ENCODE measurements at regions not wholly inside any gene's neighbourhood (a gene's known extent, or its start where the extent isn't known, plus 50 kb on each side); places are given as distances from the start of the nearest gene placed in this dataset.

GRCh38 chr4:12304905-12305304 is 876.2 kb upstream of the HS3ST1 start:
- Histone ChIP-seq H3K9me3 (ENCODE audit: low read length) (no peaks in the 10 kb centered on the region), H3K27me3 (ENCODE audit: insufficient read depth, low read length) (no peaks in the 10 kb centered on the region), H3K4me1 (ENCODE audit: insufficient read depth, low read length) (no peaks in the 10 kb centered on the region), H3K4me3 (ENCODE audit: low read length) (no peak overlapping the region), H2AFZ (ENCODE audit: low read depth, low read length) (no peak overlapping the region), H3K36me3 (ENCODE audit: insufficient read depth, low read length) (no peaks in the 10 kb centered on the region)

GRCh38 chr4:12296366-12296765 is 867.7 kb upstream of the HS3ST1 start:
- H2AFZ ChIP-seq (ENCODE audit: low read depth, low read length) = no peak overlapping the region
- H3K36me3 ChIP-seq (ENCODE audit: insufficient read depth, low read length) = no peaks in the 10 kb centered on the region
- no peaks in the 10 kb centered on the region for H3K4me1 ChIP-seq (ENCODE audit: insufficient read depth, low read length)
- no peaks in the 10 kb centered on the region for H3K27me3 ChIP-seq (ENCODE audit: insufficient read depth, low read length)
- no peak overlapping the region for H3K4me3 ChIP-seq (ENCODE audit: low read length)
- no peaks in the 10 kb centered on the region for H3K9me3 ChIP-seq (ENCODE audit: low read length)

GRCh38 chr4:12293906-12294525 is 865.3 kb upstream of the HS3ST1 start:
- Histone ChIP-seq H3K9me3 (ENCODE audit: low read length) (no peaks in the 10 kb centered on the region), H2AFZ (ENCODE audit: low read depth, low read length) (no peak overlapping the region), H3K27me3 (ENCODE audit: insufficient read depth, low read length) (no peaks in the 10 kb centered on the region)

GRCh38 chr4:12286351-12286750 is 857.7 kb upstream of the HS3ST1 start:
- no peak overlapping the region for H3K4me3 ChIP-seq (ENCODE audit: low read length)
- no peaks in the 10 kb centered on the region for H3K4me1 ChIP-seq (ENCODE audit: insufficient read depth, low read length)
- no peaks in the 10 kb centered on the region for H3K36me3 ChIP-seq (ENCODE audit: insufficient read depth, low read length)
- no peaks in the 10 kb centered on the region for H3K27me3 ChIP-seq (ENCODE audit: insufficient read depth, low read length)
- no peak overlapping the region for H2AFZ ChIP-seq (ENCODE audit: low read depth, low read length)
- H3K9me3 ChIP-seq (ENCODE audit: low read length) = no peaks in the 10 kb centered on the region

More at GRCh38 chr4:12293906-12294525, 865.3 kb upstream of the HS3ST1 start:
- no peaks in the 10 kb centered on the region for H3K36me3 ChIP-seq (ENCODE audit: insufficient read depth, low read length)
- no peaks in the 10 kb centered on the region for H3K4me1 ChIP-seq (ENCODE audit: insufficient read depth, low read length)
- H3K4me3 ChIP-seq (ENCODE audit: low read length) = no peak overlapping the region

GRCh38 chr4:12270546-12270945 is 841.9 kb upstream of the HS3ST1 start:
- no peaks in the 10 kb centered on the region for H3K36me3 ChIP-seq (ENCODE audit: insufficient read depth, low read length)
- H3K4me3 ChIP-seq (ENCODE audit: low read length) = no peak overlapping the region
- no peaks in the 10 kb centered on the region for H3K27me3 ChIP-seq (ENCODE audit: insufficient read depth, low read length)
- H2AFZ ChIP-seq (ENCODE audit: low read depth, low read length) = no peak overlapping the region
- no peaks in the 10 kb centered on the region for H3K9me3 ChIP-seq (ENCODE audit: low read length)
- no peaks in the 10 kb centered on the region for H3K4me1 ChIP-seq (ENCODE audit: insufficient read depth, low read length)

- H3K27me3 ChIP-seq (ENCODE audit: insufficient read depth, low read length) = no peaks in the 10 kb centered on the region
- H3K36me3 ChIP-seq (ENCODE audit: insufficient read depth, low read length) = no peaks in the 10 kb centered on the region
- no peak overlapping the region for H2AFZ ChIP-seq (ENCODE audit: low read depth, low read length)
- no peaks in the 10 kb centered on the region for H3K9me3 ChIP-seq (ENCODE audit: low read length)
- no peak overlapping the region for H3K4me3 ChIP-seq (ENCODE audit: low read length)
- H3K4me1 ChIP-seq (ENCODE audit: insufficient read depth, low read length) = no peaks in the 10 kb centered on the region
These were observed 836.9 kb upstream of the HS3ST1 start for GRCh38 chr4:12265554-12265953.

- Histone ChIP-seq H3K27me3 (ENCODE audit: insufficient read depth, low read length) (no peaks in the 10 kb centered on the region), H3K4me1 (ENCODE audit: insufficient read depth, low read length) (no peaks in the 10 kb centered on the region), H3K36me3 (ENCODE audit: insufficient read depth, low read length) (no peaks in the 10 kb centered on the region), H3K9me3 (ENCODE audit: low read length) (no peaks in the 10 kb centered on the region), H2AFZ (ENCODE audit: low read depth, low read length) (no peak overlapping the region), H3K4me3 (ENCODE audit: low read length) (no peak overlapping the region)
These were observed 831.8 kb upstream of the HS3ST1 start for GRCh38 chr4:12260453-12260852.

GRCh38 chr4:12244973-12245372 is 816.3 kb upstream of the HS3ST1 start:
- Histone ChIP-seq H2AFZ (ENCODE audit: low read depth, low read length) (no peak overlapping the region), H3K36me3 (ENCODE audit: insufficient read depth, low read length) (no peaks in the 10 kb centered on the region), H3K4me3 (ENCODE audit: low read length) (no peak overlapping the region), H3K9me3 (ENCODE audit: low read length) (no peaks in the 10 kb centered on the region), H3K4me1 (ENCODE audit: insufficient read depth, low read length) (no peaks in the 10 kb centered on the region), H3K27me3 (ENCODE audit: insufficient read depth, low read length) (no peaks in the 10 kb centered on the region)

- Histone ChIP-seq H3K9me3 (ENCODE audit: low read length) (no peaks in the 10 kb centered on the region), H3K4me3 (ENCODE audit: low read length) (no peak overlapping the region), H3K4me1 (ENCODE audit: insufficient read depth, low read length) (no peaks in the 10 kb centered on the region), H3K36me3 (ENCODE audit: insufficient read depth, low read length) (no peaks in the 10 kb centered on the region), H3K27me3 (ENCODE audit: insufficient read depth, low read length) (peaks cover 7% of the 10 kb centered on the region), H2AFZ (ENCODE audit: low read depth, low read length) (no peak overlapping the region)
These were observed 813.7 kb upstream of the HS3ST1 start for GRCh38 chr4:12242354-12242753.

GRCh38 chr4:12239897-12240636 is 811.4 kb upstream of the HS3ST1 start:
- H3K4me1 ChIP-seq (ENCODE audit: insufficient read depth, low read length) = no peaks in the 10 kb centered on the region

GRCh38 chr4:12231098-12231497 is 802.4 kb upstream of the HS3ST1 start:
- Histone ChIP-seq H2AFZ (ENCODE audit: low read depth, low read length) (no peak overlapping the region), H3K4me3 (ENCODE audit: low read length) (no peak overlapping the region), H3K9me3 (ENCODE audit: low read length) (no peaks in the 10 kb centered on the region), H3K4me1 (ENCODE audit: insufficient read depth, low read length) (no peaks in the 10 kb centered on the region), H3K27me3 (ENCODE audit: insufficient read depth, low read length) (no peaks in the 10 kb centered on the region), H3K36me3 (ENCODE audit: insufficient read depth, low read length) (no peaks in the 10 kb centered on the region)

More at GRCh38 chr4:12239897-12240636, 811.4 kb upstream of the HS3ST1 start:
- Histone ChIP-seq H3K9me3 (ENCODE audit: low read length) (no peaks in the 10 kb centered on the region), H3K27me3 (ENCODE audit: insufficient read depth, low read length) (peaks cover 7% of the 10 kb centered on the region), H3K4me3 (ENCODE audit: low read length) (no peak overlapping the region), H3K36me3 (ENCODE audit: insufficient read depth, low read length) (no peaks in the 10 kb centered on the region), H2AFZ (ENCODE audit: low read depth, low read length) (no peak overlapping the region)

GRCh38 chr4:12221031-12221430 is 792.3 kb upstream of the HS3ST1 start:
- no peak overlapping the region for H3K4me3 ChIP-seq (ENCODE audit: low read length)
- H2AFZ ChIP-seq (ENCODE audit: low read depth, low read length) = no peak overlapping the region
- H3K9me3 ChIP-seq (ENCODE audit: low read length) = no peaks in the 10 kb centered on the region
- no peaks in the 10 kb centered on the region for H3K36me3 ChIP-seq (ENCODE audit: insufficient read depth, low read length)
- H3K4me1 ChIP-seq (ENCODE audit: insufficient read depth, low read length) = no peaks in the 10 kb centered on the region
- H3K27me3 ChIP-seq (ENCODE audit: insufficient read depth, low read length) = no peaks in the 10 kb centered on the region

GRCh38 chr4:12211636-12212035 is 782.9 kb upstream of the HS3ST1 start:
- Histone ChIP-seq H3K36me3 (ENCODE audit: insufficient read depth, low read length) (no peaks in the 10 kb centered on the region), H3K4me3 (ENCODE audit: low read length) (no peak overlapping the region), H3K27me3 (ENCODE audit: insufficient read depth, low read length) (no peaks in the 10 kb centered on the region), H3K4me1 (ENCODE audit: insufficient read depth, low read length) (no peaks in the 10 kb centered on the region), H3K9me3 (ENCODE audit: low read length) (no peaks in the 10 kb centered on the region), H2AFZ (ENCODE audit: low read depth, low read length) (no peak overlapping the region)

All from neuron (in vitro differentiated cells).